GM10266 (cell line): ENCODE measurements at regions not wholly inside any gene's neighbourhood (a gene's known extent, or its start where the extent isn't known, plus 50 kb on each side); places are given as distances from the start of the nearest gene placed in this dataset.
"Not testable (repeated sequence)": the region's sequence is repeated elsewhere in the genome, so short reads cannot be mapped to it uniquely, and the experiment has no call there.

Experiments used
- DNase-seq: peaks from one replicate; pipeline ENCODE4 v3.0.0; 2012; ENCODE audit errors: extremely low spot score
- CTCF ChIP-seq: IDR thresholded peaks from 2 replicates; pipeline ENCODE4 v1.5.1; 2012; ENCODE audit warnings: mild to moderate bottlenecking, low read depth; ENCODE audit not compliant: control insufficient read depth, insufficient read depth; ENCODE audit errors: missing control alignments

- no peak for TF ChIP-seq CTCF
These were observed 224.8 kb upstream of the CBLB start for GRCh38 chr3:106093616-106094015.

GRCh38 chr3:106097817-106098435 lies 229.1 kb upstream of the CBLB start:
- no peak for DNase-seq
- no peak for TF ChIP-seq CTCF

More at GRCh38 chr3:106093616-106094015, 224.8 kb upstream of the CBLB start:
- DNase-seq, result no peak

GRCh38 chr3:106103383-106103782 lies 234.6 kb upstream of the CBLB start:
- TF ChIP-seq CTCF, result no peak
- no peak for DNase-seq

- DNase-seq, result no peak
- no peak for TF ChIP-seq CTCF
These were observed 235.3 kb upstream of the CBLB start for GRCh38 chr3:106104078-106104477.

DNA sequence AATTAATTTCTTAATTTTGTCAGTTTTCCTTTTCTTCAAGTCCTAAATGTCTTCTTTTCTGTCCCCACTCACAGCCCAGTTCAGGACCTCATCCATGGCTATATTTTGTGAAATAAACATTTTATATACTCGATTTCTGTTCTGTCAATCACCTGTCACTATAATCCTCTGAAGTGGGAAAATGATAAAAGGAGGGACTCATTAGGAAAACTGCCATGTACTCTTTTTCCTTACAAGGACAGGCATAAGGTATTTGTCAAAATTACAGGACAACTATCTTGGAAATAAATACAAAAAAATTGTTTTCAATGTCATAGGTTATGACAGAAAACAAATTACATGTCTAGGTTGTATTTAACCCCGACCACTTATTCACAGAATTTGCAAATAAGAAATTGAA lies 240.1 kb upstream of the CBLB start:
- no peak for DNase-seq
- no peak for TF ChIP-seq CTCF

GRCh38 chr3:106112561-106112960 lies 243.7 kb upstream of the CBLB start:
- DNase-seq, result not testable (repeated sequence)

DNA sequence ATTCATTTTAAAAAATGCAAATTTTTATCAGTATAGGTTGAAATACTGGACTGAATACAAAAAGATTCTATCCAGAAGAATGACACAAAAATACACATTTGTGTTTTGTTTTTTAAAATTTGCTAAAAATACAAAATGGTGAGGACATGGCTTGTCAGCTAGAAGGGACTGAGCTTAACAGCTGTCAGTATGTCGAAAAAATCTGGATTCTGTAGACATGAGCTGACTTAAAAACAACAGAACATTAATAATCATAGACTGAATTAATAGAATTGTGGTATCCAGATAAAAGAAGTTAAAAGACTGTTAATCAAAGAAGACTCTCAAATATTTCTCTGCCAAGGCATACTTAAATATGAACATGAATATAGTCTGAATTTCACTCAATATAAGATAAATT lies 244.9 kb upstream of the CBLB start:
- DNase-seq, result no peak
- TF ChIP-seq CTCF, result no peak

DNA sequence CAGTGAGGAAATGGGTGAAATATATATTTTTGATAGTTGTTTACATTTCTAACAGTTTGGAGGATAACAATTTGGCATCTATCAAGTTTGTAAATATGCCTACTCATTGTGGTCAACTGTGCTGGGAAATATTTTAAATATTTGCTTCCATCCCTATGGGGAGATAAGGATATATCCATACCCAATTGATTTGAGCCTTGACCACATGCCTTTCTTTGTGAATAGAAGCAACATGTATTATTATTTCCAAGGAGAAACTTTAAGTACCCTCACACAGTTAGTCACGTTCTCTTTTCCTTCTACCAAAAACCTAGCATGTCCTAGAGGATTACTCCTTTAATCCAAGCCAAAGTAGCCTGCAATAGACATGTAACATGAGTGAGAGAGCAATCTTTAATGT lies 245.4 kb upstream of the CBLB start:
- no peak for DNase-seq
- no peak for TF ChIP-seq CTCF
